ENCODE measurements at regions not wholly inside any gene's neighbourhood (a gene's known extent, or its start where the extent isn't known, plus 50 kb on each side); places are given as distances from the start of the nearest gene placed in this dataset.
"Not testable (repeated sequence)": the region's sequence is repeated elsewhere in the genome, so short reads cannot be mapped to it uniquely, and the experiment has no call there.

- DNase-seq: no peak
Measured at GRCh38 chr10:130352291-130352645, 216.1 kb downstream of the GLRX3 start.

GRCh38 chr10:130353928-130354572 is 217.9 kb downstream of the GLRX3 start:
- no peak for DNase-seq

GRCh38 chr10:130354573-130354954 is 218.4 kb downstream of the GLRX3 start:
- no peak for DNase-seq

GRCh38 chr10:130354976-130355795 is 219.0 kb downstream of the GLRX3 start:
- DNase-seq: no peak

GRCh38 chr10:130356429-130356828 is 220.2 kb downstream of the GLRX3 start:
- DNase-seq: not testable (repeated sequence)

- DNase-seq: no peak
Measured at GRCh38 chr10:130357226-130357625, 221.0 kb downstream of the GLRX3 start.

GRCh38 chr10:130357951-130358350 is 221.8 kb downstream of the GLRX3 start:
- no peak for DNase-seq

- DNase-seq: no peak
Measured at GRCh38 chr10:130358981-130359650, 222.9 kb downstream of the GLRX3 start.

- no peak for DNase-seq
Measured at GRCh38 chr10:130359711-130360110, 223.5 kb downstream of the GLRX3 start.

- no peak for DNase-seq
Measured at GRCh38 chr10:130360826-130361311, 224.7 kb downstream of the GLRX3 start.

- DNase-seq: no peak
Measured at GRCh38 chr10:130361351-130362105, 225.3 kb downstream of the GLRX3 start.

- no peak for DNase-seq
Measured at GRCh38 chr10:130362308-130362761, 226.1 kb downstream of the GLRX3 start.

GRCh38 chr10:130363051-130363450 is 226.9 kb downstream of the GLRX3 start:
- no peak for DNase-seq

GRCh38 chr10:130363899-130364445 is 227.8 kb downstream of the GLRX3 start:
- DNase-seq: no peak

GRCh38 chr10:130364631-130365411 is 228.6 kb downstream of the GLRX3 start:
- no peak for DNase-seq

GRCh38 chr10:130368761-130369560 is 232.8 kb downstream of the GLRX3 start:
- DNase-seq: no peak

- no peak for DNase-seq
Measured at GRCh38 chr10:130369645-130370381, 233.6 kb downstream of the GLRX3 start.

GRCh38 chr10:130370721-130371120 is 234.5 kb downstream of the GLRX3 start:
- no peak for DNase-seq

- DNase-seq: no peak
Measured at GRCh38 chr10:130371156-130371555, 235.0 kb downstream of the GLRX3 start.

GRCh38 chr10:130371666-130372065 is 235.5 kb downstream of the GLRX3 start:
- DNase-seq: no peak

Data from activated naive CD4-positive, alpha-beta T cell (primary cell).